KMS-11 (cell line): ENCODE measurements at regions not wholly inside any gene's neighbourhood (a gene's known extent, or its start where the extent isn't known, plus 50 kb on each side); places are given as distances from the start of the nearest gene placed in this dataset.

ENCODE experiments used
- H2AFZ ChIP-seq: fragments of 200-600 bp; sonication (generic); 2 replicates; pipeline ENCODE4 v1.6.1; 2016; ENCODE audit warnings: antibody characterized with exemption, mixed run types, low read depth
- H3K27ac ChIP-seq: fragments of 200-600 bp; sonication (generic); 2 replicates; pipeline ENCODE4 v1.6.1; 2016; ENCODE audit warnings: mild to moderate bottlenecking, mixed run types
- H3K27me3 ChIP-seq: fragments of 200-600 bp; sonication (generic); 2 replicates; pipeline ENCODE4 v1.6.1; 2017; ENCODE audit warnings: mild to moderate bottlenecking, low read depth, mixed run types, moderate library complexity; ENCODE audit not compliant: insufficient read depth
- H3K36me3 ChIP-seq: fragments of 200-600 bp; sonication (generic); 2 replicates; pipeline ENCODE4 v1.6.1; 2017; ENCODE audit warnings: mild to moderate bottlenecking, mixed run types; ENCODE audit not compliant: insufficient read depth
- H3K4me1 ChIP-seq: fragments of 200-600 bp; sonication (generic); 2 replicates; pipeline ENCODE4 v1.6.1; 2016; ENCODE audit warnings: mild to moderate bottlenecking, low read depth, mixed run types; ENCODE audit not compliant: poor library complexity, severe bottlenecking
- H3K4me2 ChIP-seq: fragments of 200-600 bp; sonication (generic); 2 replicates; pipeline ENCODE4 v1.7.0; 2016; ENCODE audit warnings: mild to moderate bottlenecking, mixed run types
- H3K4me3 ChIP-seq: fragments of 200-600 bp; sonication (generic); IDR thresholded peaks from 2 replicates; pipeline ENCODE4 v1.6.1; 2017; ENCODE audit warnings: low read depth, low read length, mixed read lengths; ENCODE audit not compliant: insufficient read depth
- H3K79me2 ChIP-seq: fragments of 200-600 bp; sonication (generic); 2 replicates; pipeline ENCODE4 v1.6.1; 2016; ENCODE audit warnings: low read depth, mixed run types; ENCODE audit not compliant: insufficient read depth
- H3K9ac ChIP-seq: fragments of 200-600 bp; sonication (generic); 2 replicates; pipeline ENCODE4 v1.6.1; 2016; ENCODE audit warnings: mild to moderate bottlenecking, mixed run types
- H4K20me1 ChIP-seq: fragments of 200-600 bp; sonication (generic); 2 replicates; pipeline ENCODE4 v1.6.1; 2016; ENCODE audit warnings: mild to moderate bottlenecking, mixed run types; ENCODE audit not compliant: insufficient read depth
- CTCF ChIP-seq: fragments of 200-600 bp; sonication (generic); conservative IDR thresholded peaks from 2 replicates; pipeline ENCODE4 v1.6.1; 2017; ENCODE audit warnings: low read depth, mild to moderate bottlenecking, antibody characterized with exemption, low read length, moderate library complexity, mixed read lengths

- H3K36me3 ChIP-seq, result no peaks in the 10 kb centered on the region
- no peaks in the 10 kb centered on the region for H3K79me2 ChIP-seq
- no peak overlapping the region for H3K4me3 ChIP-seq
- H4K20me1 ChIP-seq, result no peaks in the 10 kb centered on the region
- no peak overlapping the region for H3K27ac ChIP-seq
- H3K4me1 ChIP-seq, result no peaks in the 10 kb centered on the region
- no peak overlapping the region for H3K4me2 ChIP-seq
- no peaks in the 10 kb centered on the region for H3K27me3 ChIP-seq
- no peak overlapping the region for H2AFZ ChIP-seq
- no peak overlapping the region for H3K9ac ChIP-seq
- no peak for TF ChIP-seq CTCF
Observed at GRCh38 chr12:75923964-75924666, 107.5 kb downstream of the PHLDA1 start.

GRCh38 chr12:75922944-75923642, 108.5 kb downstream of the PHLDA1 start:
- H3K9ac ChIP-seq, result no peak overlapping the region
- H3K79me2 ChIP-seq, result no peaks in the 10 kb centered on the region
- H4K20me1 ChIP-seq, result no peaks in the 10 kb centered on the region
- H3K4me1 ChIP-seq, result no peaks in the 10 kb centered on the region
- no peaks in the 10 kb centered on the region for H3K27me3 ChIP-seq
- no peak for TF ChIP-seq CTCF
- no peak overlapping the region for H3K27ac ChIP-seq
- H3K4me2 ChIP-seq, result no peak overlapping the region
- no peaks in the 10 kb centered on the region for H3K36me3 ChIP-seq
- H2AFZ ChIP-seq, result no peak overlapping the region
- H3K4me3 ChIP-seq, result no peak overlapping the region

- H3K9ac ChIP-seq, result no peak overlapping the region
- H3K4me3 ChIP-seq, result no peak overlapping the region
- H3K27ac ChIP-seq, result no peak overlapping the region
- no peak overlapping the region for H3K4me2 ChIP-seq
- H3K79me2 ChIP-seq, result no peaks in the 10 kb centered on the region
- H4K20me1 ChIP-seq, result no peaks in the 10 kb centered on the region
- H3K36me3 ChIP-seq, result no peaks in the 10 kb centered on the region
- H3K4me1 ChIP-seq, result no peaks in the 10 kb centered on the region
- no peak for TF ChIP-seq CTCF
- no peak overlapping the region for H2AFZ ChIP-seq
- H3K27me3 ChIP-seq, result no peaks in the 10 kb centered on the region
Observed at GRCh38 chr12:75921622-75922289, 109.8 kb downstream of the PHLDA1 start.

GRCh38 chr12:75917715-75918114, 113.9 kb downstream of the PHLDA1 start:
- H4K20me1 ChIP-seq, result no peaks in the 10 kb centered on the region
- TF ChIP-seq CTCF, result no peak
- no peak overlapping the region for H3K4me3 ChIP-seq
- H3K27ac ChIP-seq, result no peak overlapping the region
- no peaks in the 10 kb centered on the region for H3K79me2 ChIP-seq
- H3K36me3 ChIP-seq, result no peaks in the 10 kb centered on the region
- H3K27me3 ChIP-seq, result no peaks in the 10 kb centered on the region
- no peak overlapping the region for H3K9ac ChIP-seq
- no peaks in the 10 kb centered on the region for H3K4me1 ChIP-seq
- H2AFZ ChIP-seq, result no peak overlapping the region
- H3K4me2 ChIP-seq, result no peak overlapping the region
